ENCODE measurements at regions not wholly inside any gene's neighbourhood (a gene's known extent, or its start where the extent isn't known, plus 50 kb on each side); places are given as distances from the start of the nearest gene placed in this dataset.

DNA sequence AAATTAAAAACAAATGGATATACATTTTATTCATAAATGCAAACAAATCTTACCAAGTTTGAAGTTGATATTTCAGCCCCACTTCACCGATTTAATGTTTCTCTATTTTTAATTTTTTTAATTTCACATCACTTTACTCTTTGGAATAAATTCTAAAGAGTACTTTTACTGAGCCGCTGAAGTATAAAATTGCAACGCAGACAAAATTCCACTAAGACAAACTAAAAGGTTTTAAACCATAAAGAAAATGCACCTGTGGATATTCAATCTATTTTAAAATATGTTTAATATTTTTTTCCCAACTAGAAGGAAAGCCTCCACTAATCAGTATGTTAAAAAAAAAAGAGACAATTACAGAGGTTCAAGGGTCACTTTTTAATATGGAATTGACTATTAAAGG, 1073.9 kb upstream of the CRIM1 start:
- ChIA-PET CTCF (no interaction called here), POLR2A (no interaction called here), RAD21 (ENCODE audit: unreplicated experiment) (no interaction called here)

DNA sequence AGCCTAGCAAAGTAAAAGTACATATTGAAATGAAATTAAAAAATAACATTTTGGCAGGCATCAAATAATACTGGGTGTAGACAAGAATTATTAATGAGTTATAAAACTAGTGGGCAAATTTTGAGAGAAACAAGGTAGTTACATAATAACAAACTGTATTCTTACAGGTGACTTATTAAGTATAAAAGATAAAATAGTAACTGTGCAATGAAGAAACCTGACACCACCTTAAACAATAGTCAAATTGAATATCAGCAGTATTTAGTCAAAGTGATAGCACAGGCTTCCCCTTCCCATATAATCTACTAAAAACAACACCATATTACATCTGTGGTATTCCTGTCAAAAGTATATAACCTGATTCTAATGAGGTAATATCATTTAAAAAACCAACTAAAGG, 1099.8 kb upstream of the CRIM1 start:
- no peak for TF ChIP-seq KDM1A (IDR thresholded peaks at IDR 0.05; ENCODE audit: borderline replicate concordance)
- no peak for TF ChIP-seq RBBP5 (conservative IDR thresholded peaks at IDR 0.05)
- no peak for TF ChIP-seq GABPA (IDR thresholded peaks at IDR 0.05; ENCODE audit: low read depth)
- no peak for TF ChIP-seq CBX5 (IDR thresholded peaks at IDR 0.05; ENCODE audit: low read depth)
- no peak for TF ChIP-seq ATF7 (IDR thresholded peaks at IDR 0.05; ENCODE audit: low read depth)
- TF ChIP-seq, protein P1, sequence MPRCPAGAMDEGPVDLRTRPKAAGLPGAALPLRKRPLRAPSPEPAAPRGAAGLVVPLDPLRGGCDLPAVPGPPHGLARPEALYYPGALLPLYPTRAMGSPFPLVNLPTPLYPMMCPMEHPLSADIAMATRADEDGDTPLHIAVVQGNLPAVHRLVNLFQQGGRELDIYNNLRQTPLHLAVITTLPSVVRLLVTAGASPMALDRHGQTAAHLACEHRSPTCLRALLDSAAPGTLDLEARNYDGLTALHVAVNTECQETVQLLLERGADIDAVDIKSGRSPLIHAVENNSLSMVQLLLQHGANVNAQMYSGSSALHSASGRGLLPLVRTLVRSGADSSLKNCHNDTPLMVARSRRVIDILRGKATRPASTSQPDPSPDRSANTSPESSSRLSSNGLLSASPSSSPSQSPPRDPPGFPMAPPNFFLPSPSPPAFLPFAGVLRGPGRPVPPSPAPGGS (IDR thresholded peaks at IDR 0.05; ENCODE audit: borderline replicate concordance, insufficient read depth, low read depth, low read length, poor library complexity, severe bottlenecking): no peak
- no peak for TF ChIP-seq TCF7 (IDR thresholded peaks at IDR 0.05; ENCODE audit: borderline replicate concordance)
- TF ChIP-seq IKZF1 (conservative IDR thresholded peaks at IDR 0.05): no peak
- ChIA-PET CTCF (no interaction called here), RAD21 (ENCODE audit: unreplicated experiment) (no interaction called here), SMC1A (ENCODE audit: uncharacterized antibody, unreplicated experiment) (no interaction called here), POLR2A (no interaction called here)
- Histone ChIP-seq H3K4me2 (ENCODE audit: control insufficient read depth, insufficient read depth) (no peak overlapping the region), H3K36me3 (ENCODE audit: control insufficient read depth in 2 of 2, insufficient read depth in 2 of 2, low read length in 1 of 2) (no peaks in the 10 kb centered on the region), H3K27ac (ENCODE audit: control insufficient read depth, insufficient read depth) (no peak overlapping the region), H3K9me3 (replicated peaks; ENCODE audit: control insufficient read depth, insufficient read depth, low read length) (no peaks in the 10 kb centered on the region), H3K4me1 (ENCODE audit: control insufficient read depth, insufficient read depth, low read length) (no peaks in the 10 kb centered on the region), H3K79me2 (ENCODE audit: control insufficient read depth, insufficient read depth, low read length) (no peaks in the 10 kb centered on the region), H3K4me3 (no peak overlapping the region), H3K27me3 (replicated peaks in 1 of 2; ENCODE audit: control insufficient read depth in 2 of 2, insufficient read depth in 2 of 2, low read length in 1 of 2) (no peaks in the 10 kb centered on the region), H4K20me1 (ENCODE audit: control insufficient read depth, insufficient read depth) (no peaks in the 10 kb centered on the region), H3K9ac (ENCODE audit: control insufficient read depth, insufficient read depth, low read length) (no peak overlapping the region), H2AFZ (ENCODE audit: control insufficient read depth, low read depth, low read length) (no peak overlapping the region)
- in situ Hi-C loops (cut with MboI): no loop called here
- intact Hi-C loops (cut with micrococcal nuclease; ENCODE audit: unreplicated experiment): no loop called here
- no peak for DNase-seq (ENCODE audit: low read depth, low spot score)
- ATAC-seq: no peak
- no TSS peak for BruUV-seq (replicated peaks)
- FAIRE-seq: no peak

More for the DNA sequence above, 1073.9 kb upstream of the CRIM1 start:
- intact Hi-C loops (cut with micrococcal nuclease; ENCODE audit: unreplicated experiment) (no loop called here), in situ Hi-C loops (cut with MboI) (no loop called here)
- SMC1A ChIA-PET (ENCODE audit: uncharacterized antibody, unreplicated experiment): no interaction called here
- BruUV-seq (replicated peaks): no TSS peak
- no peaks in the 10 kb centered on the region for H3K4me1 ChIP-seq (ENCODE audit: control insufficient read depth, insufficient read depth, low read length)
- no peaks in the 10 kb centered on the region for H4K20me1 ChIP-seq (ENCODE audit: control insufficient read depth, insufficient read depth)
- no peaks in the 10 kb centered on the region for H3K36me3 ChIP-seq (ENCODE audit: control insufficient read depth in 2 of 2, insufficient read depth in 2 of 2, low read length in 1 of 2)
- H3K4me2 ChIP-seq (ENCODE audit: control insufficient read depth, insufficient read depth): no peak overlapping the region
- no peak overlapping the region for H3K27ac ChIP-seq (ENCODE audit: control insufficient read depth, insufficient read depth)
- WGBS (ENCODE audit: insufficient coverage, insufficient replicate concordance, low lambda C conversion rate, missing lambda C conversion rate): 0% methylated on average over 3 of the region's 3 CpGs
- no peaks in the 10 kb centered on the region for H3K79me2 ChIP-seq (ENCODE audit: control insufficient read depth, insufficient read depth, low read length)
- DNase-seq (ENCODE audit: low read depth, low spot score): no peak
- ATAC-seq: no peak
- H3K27me3 ChIP-seq (replicated peaks in 1 of 2; ENCODE audit: control insufficient read depth in 2 of 2, insufficient read depth in 2 of 2, low read length in 1 of 2): no peaks in the 10 kb centered on the region
- TF ChIP-seq SUZ12 (IDR thresholded peaks at IDR 0.05; ENCODE audit: unreplicated experiment) (no peak), SP1 (IDR thresholded peaks at IDR 0.05; ENCODE audit: low read depth, low read length) (no peak)
- H3K9me3 ChIP-seq (replicated peaks; ENCODE audit: control insufficient read depth, insufficient read depth, low read length): no peaks in the 10 kb centered on the region
- no peak overlapping the region for H3K4me3 ChIP-seq
- no peak overlapping the region for H2AFZ ChIP-seq (ENCODE audit: control insufficient read depth, low read depth, low read length)
- no peak for FAIRE-seq
- no peak overlapping the region for H3K9ac ChIP-seq (ENCODE audit: control insufficient read depth, insufficient read depth, low read length)

Data from GM12878 (cell line).